Astrocyte of the cerebellum (primary cell): ENCODE measurements at regions not wholly inside any gene's neighbourhood (a gene's known extent, or its start where the extent isn't known, plus 50 kb on each side); places are given as distances from the start of the nearest gene placed in this dataset.

Source experiments
- DNase-seq: peaks from one replicate; pipeline ENCODE4 v3.0.0-alpha.2; 2011; ENCODE audit warnings: low read depth
- H3K4me3 ChIP-seq: 2 replicates; pipeline ENCODE4 v1.5.1; 2011; ENCODE audit warnings: mild to moderate bottlenecking, low read depth, low read length, moderate library complexity
- in situ Hi-C: cut with HindIII; loops from 2 replicates; pipeline ENCODE4 v1.10.0; 2017; ENCODE audit warnings: low sequenced_read_pairs
- TF ChIP-seq, protein P1 (sequence below): IDR thresholded peaks from 2 replicates; pipeline ENCODE4 v1.5.1; 2012; ENCODE audit warnings: low read length, low read depth, moderate library complexity, mild to moderate bottlenecking; ENCODE audit errors: missing control alignments

- no peak overlapping the region for H3K4me3 ChIP-seq
- in situ Hi-C loops = no loop called here
- TF ChIP-seq, protein P1, sequence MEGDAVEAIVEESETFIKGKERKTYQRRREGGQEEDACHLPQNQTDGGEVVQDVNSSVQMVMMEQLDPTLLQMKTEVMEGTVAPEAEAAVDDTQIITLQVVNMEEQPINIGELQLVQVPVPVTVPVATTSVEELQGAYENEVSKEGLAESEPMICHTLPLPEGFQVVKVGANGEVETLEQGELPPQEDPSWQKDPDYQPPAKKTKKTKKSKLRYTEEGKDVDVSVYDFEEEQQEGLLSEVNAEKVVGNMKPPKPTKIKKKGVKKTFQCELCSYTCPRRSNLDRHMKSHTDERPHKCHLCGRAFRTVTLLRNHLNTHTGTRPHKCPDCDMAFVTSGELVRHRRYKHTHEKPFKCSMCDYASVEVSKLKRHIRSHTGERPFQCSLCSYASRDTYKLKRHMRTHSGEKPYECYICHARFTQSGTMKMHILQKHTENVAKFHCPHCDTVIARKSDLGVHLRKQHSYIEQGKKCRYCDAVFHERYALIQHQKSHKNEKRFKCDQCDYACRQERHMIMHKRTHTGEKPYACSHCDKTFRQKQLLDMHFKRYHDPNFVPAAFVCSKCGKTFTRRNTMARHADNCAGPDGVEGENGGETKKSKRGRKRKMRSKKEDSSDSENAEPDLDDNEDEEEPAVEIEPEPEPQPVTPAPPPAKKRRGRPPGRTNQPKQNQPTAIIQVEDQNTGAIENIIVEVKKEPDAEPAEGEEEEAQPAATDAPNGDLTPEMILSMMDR = no peak
- DNase-seq = no peak
Measured at GRCh38 chr4:141503260-141503659, 133.1 kb upstream of the IL15 start.

DNA sequence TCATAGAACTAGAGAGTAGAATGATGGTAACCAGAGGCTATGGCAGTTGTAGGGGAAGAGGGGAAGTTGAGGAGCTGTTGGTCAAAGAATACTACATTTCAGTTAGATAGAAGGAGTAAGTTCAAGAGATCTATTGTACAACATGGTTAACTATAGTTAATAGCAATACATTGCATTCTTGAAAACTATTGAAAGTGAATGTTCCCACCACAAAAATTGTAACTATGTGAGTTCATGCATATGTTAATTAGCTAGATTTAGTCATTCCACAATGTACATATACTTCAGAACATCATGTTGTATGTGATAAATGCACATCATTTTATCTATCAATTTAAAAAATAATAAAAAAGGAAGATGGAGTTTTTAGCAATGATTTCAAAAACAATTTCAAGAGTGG is 125.3 kb upstream of the IL15 start:
- DNase-seq = no peak
- H3K4me3 ChIP-seq = no peak overlapping the region
- TF ChIP-seq, protein P1 = no peak
- in situ Hi-C loops = no loop called here

- no peak overlapping the region for H3K4me3 ChIP-seq
- TF ChIP-seq, protein P1 = no peak
- DNase-seq = no peak
- in situ Hi-C loops = no loop called here
Measured at GRCh38 chr4:141513866-141514265, 122.5 kb upstream of the IL15 start.

DNA sequence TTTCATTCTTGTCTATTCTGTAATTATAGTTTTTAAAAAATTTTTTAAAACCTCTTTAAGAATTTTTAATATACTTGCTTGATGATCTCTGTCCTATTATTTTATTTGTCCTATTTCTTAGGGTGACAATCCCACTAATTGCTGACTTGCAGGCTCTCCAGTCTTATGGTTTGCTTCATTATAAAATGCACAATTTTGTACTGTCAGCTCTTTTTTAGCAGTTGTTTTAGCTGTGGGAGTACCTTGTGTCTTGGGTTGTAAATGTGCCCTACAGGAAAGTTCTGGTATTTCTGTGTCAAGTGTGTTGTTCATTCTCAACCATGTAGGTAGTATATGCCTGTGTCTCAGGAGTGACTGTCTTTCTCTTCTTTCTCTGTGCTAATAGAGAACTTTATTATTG is 118.2 kb upstream of the IL15 start:
- H3K4me3 ChIP-seq = no peak overlapping the region
- in situ Hi-C loops = no loop called here
- TF ChIP-seq, protein P1 = no peak
- no peak for DNase-seq

DNA sequence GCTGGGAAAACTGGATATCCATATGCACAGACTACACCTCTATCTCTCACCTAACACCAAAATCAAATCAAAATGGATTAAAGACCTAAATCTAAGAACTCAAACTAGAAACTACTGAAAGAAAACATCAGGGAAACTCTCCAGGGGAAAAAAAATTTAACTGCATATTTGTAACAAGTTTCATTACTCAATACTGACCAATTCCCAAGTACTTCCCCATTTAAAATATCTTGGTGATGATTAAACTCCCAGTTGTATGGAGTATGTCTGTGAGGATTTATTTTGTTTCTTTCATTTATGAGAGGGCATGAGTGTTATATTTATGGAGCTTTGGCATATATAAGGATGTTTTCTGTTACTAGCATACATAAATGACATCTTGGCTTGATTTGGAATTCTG is 112.3 kb upstream of the IL15 start:
- no peak for DNase-seq
- in situ Hi-C loops = no loop called here
- TF ChIP-seq, protein P1 = no peak
- H3K4me3 ChIP-seq = no peak overlapping the region

DNA sequence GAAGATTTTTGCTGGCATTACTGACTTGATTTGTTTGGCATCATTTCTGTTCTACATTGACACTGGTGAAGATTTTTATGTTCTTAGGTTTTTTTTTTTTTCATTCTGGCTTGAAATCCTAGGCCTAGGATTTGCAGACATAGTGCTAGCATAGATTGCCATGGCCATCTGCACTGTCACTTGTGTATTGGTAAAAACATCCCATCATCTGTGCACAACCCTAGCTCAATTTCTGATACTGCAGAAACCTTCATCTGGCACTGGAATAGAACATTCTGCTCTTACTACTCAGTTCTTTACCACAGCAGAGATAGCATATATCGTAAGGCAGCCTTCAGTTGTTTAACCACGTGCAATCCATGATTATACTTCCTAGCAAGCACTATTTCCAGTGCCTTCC is 111.5 kb upstream of the IL15 start:
- TF ChIP-seq, protein P1 = no peak
- in situ Hi-C loops = no loop called here
- H3K4me3 ChIP-seq = no peak overlapping the region
- no peak for DNase-seq

- TF ChIP-seq, protein P1 = no peak
- no peak overlapping the region for H3K4me3 ChIP-seq
- in situ Hi-C loops = no loop called here
- no peak for DNase-seq
Measured at GRCh38 chr4:141530627-141531026, 105.8 kb upstream of the IL15 start.
